ENCODE measurements at regions not wholly inside any gene's neighbourhood (a gene's known extent, or its start where the extent isn't known, plus 50 kb on each side); places are given as distances from the start of the nearest gene placed in this dataset.
"Not testable (repeated sequence)": the region's sequence is repeated elsewhere in the genome, so short reads cannot be mapped to it uniquely, and the experiment has no call there.

- Histone ChIP-seq H3K36me3 (ENCODE audit: insufficient read depth, low read depth, low read length) (no peaks in the 10 kb centered on the region), H3K27me3 (ENCODE audit: insufficient read depth, low read length) (no peaks in the 10 kb centered on the region), H3K4me3 (ENCODE audit: low read length) (no peak overlapping the region), H3K4me1 (ENCODE audit: insufficient read depth, low read length) (no peaks in the 10 kb centered on the region), H3K27ac (ENCODE audit: low read length) (no peak overlapping the region), H3K9me3 (ENCODE audit: insufficient read depth, low read depth, low read length) (no peaks in the 10 kb centered on the region), H3K9ac (ENCODE audit: low read depth, low read length) (no peak overlapping the region)
Observed at GRCh38 chrX:76919761-76920160, 492.3 kb downstream of the MAGEE1 start.

GRCh38 chrX:76920607-76921006, 493.1 kb downstream of the MAGEE1 start:
- Histone ChIP-seq H3K9ac (ENCODE audit: low read depth, low read length) (no peak overlapping the region), H3K27ac (ENCODE audit: low read length) (no peak overlapping the region), H3K9me3 (ENCODE audit: insufficient read depth, low read depth, low read length) (no peaks in the 10 kb centered on the region), H3K27me3 (ENCODE audit: insufficient read depth, low read length) (no peaks in the 10 kb centered on the region), H3K36me3 (ENCODE audit: insufficient read depth, low read depth, low read length) (no peaks in the 10 kb centered on the region), H3K4me1 (ENCODE audit: insufficient read depth, low read length) (no peaks in the 10 kb centered on the region), H3K4me3 (ENCODE audit: low read length) (no peak overlapping the region)

- H3K4me1 ChIP-seq (ENCODE audit: insufficient read depth, low read length), result no peaks in the 10 kb centered on the region
- no peaks in the 10 kb centered on the region for H3K36me3 ChIP-seq (ENCODE audit: insufficient read depth, low read depth, low read length)
- no peak overlapping the region for H3K9ac ChIP-seq (ENCODE audit: low read depth, low read length)
- H3K27ac ChIP-seq (ENCODE audit: low read length), result no peak overlapping the region
- no peaks in the 10 kb centered on the region for H3K9me3 ChIP-seq (ENCODE audit: insufficient read depth, low read depth, low read length)
- no peaks in the 10 kb centered on the region for H3K27me3 ChIP-seq (ENCODE audit: insufficient read depth, low read length)
- no peak overlapping the region for H3K4me3 ChIP-seq (ENCODE audit: low read length)
Observed at GRCh38 chrX:76921176-76921575, 493.7 kb downstream of the MAGEE1 start.

- Histone ChIP-seq H3K27me3 (ENCODE audit: insufficient read depth, low read length) (no peaks in the 10 kb centered on the region), H3K27ac (ENCODE audit: low read length) (no peak overlapping the region), H3K9ac (ENCODE audit: low read depth, low read length) (no peak overlapping the region), H3K4me1 (ENCODE audit: insufficient read depth, low read length) (no peaks in the 10 kb centered on the region), H3K4me3 (ENCODE audit: low read length) (no peak overlapping the region), H3K36me3 (ENCODE audit: insufficient read depth, low read depth, low read length) (no peaks in the 10 kb centered on the region), H3K9me3 (ENCODE audit: insufficient read depth, low read depth, low read length) (no peaks in the 10 kb centered on the region)
Observed at GRCh38 chrX:76922100-76922499, 494.6 kb downstream of the MAGEE1 start.

- not testable (repeated sequence) for H3K36me3 ChIP-seq (ENCODE audit: insufficient read depth, low read depth, low read length); H3K27me3 ChIP-seq (ENCODE audit: insufficient read depth, low read length); H3K9ac ChIP-seq (ENCODE audit: low read depth, low read length); H3K9me3 ChIP-seq (ENCODE audit: insufficient read depth, low read depth, low read length); H3K4me3 ChIP-seq (ENCODE audit: low read length); H3K27ac ChIP-seq (ENCODE audit: low read length); H3K4me1 ChIP-seq (ENCODE audit: insufficient read depth, low read length)
Observed at GRCh38 chrX:76924616-76925015, 497.1 kb downstream of the MAGEE1 start.

GRCh38 chrX:76931518-76931917, 504.0 kb downstream of the MAGEE1 start:
- Histone ChIP-seq H3K36me3 (ENCODE audit: insufficient read depth, low read depth, low read length) (no peaks in the 10 kb centered on the region), H3K27me3 (ENCODE audit: insufficient read depth, low read length) (no peaks in the 10 kb centered on the region), H3K9me3 (ENCODE audit: insufficient read depth, low read depth, low read length) (no peaks in the 10 kb centered on the region), H3K27ac (ENCODE audit: low read length) (no peak overlapping the region), H3K4me1 (ENCODE audit: insufficient read depth, low read length) (no peaks in the 10 kb centered on the region), H3K4me3 (ENCODE audit: low read length) (no peak overlapping the region), H3K9ac (ENCODE audit: low read depth, low read length) (no peak overlapping the region)

- no peak overlapping the region for H3K9ac ChIP-seq (ENCODE audit: low read depth, low read length)
- no peaks in the 10 kb centered on the region for H3K4me1 ChIP-seq (ENCODE audit: insufficient read depth, low read length)
- no peak overlapping the region for H3K27ac ChIP-seq (ENCODE audit: low read length)
- H3K27me3 ChIP-seq (ENCODE audit: insufficient read depth, low read length), result no peaks in the 10 kb centered on the region
- H3K9me3 ChIP-seq (ENCODE audit: insufficient read depth, low read depth, low read length), result no peaks in the 10 kb centered on the region
- no peaks in the 10 kb centered on the region for H3K36me3 ChIP-seq (ENCODE audit: insufficient read depth, low read depth, low read length)
- H3K4me3 ChIP-seq (ENCODE audit: low read length), result no peak overlapping the region
Observed at GRCh38 chrX:76957485-76957884, 489.7 kb upstream of the FGF16 start.

DNA sequence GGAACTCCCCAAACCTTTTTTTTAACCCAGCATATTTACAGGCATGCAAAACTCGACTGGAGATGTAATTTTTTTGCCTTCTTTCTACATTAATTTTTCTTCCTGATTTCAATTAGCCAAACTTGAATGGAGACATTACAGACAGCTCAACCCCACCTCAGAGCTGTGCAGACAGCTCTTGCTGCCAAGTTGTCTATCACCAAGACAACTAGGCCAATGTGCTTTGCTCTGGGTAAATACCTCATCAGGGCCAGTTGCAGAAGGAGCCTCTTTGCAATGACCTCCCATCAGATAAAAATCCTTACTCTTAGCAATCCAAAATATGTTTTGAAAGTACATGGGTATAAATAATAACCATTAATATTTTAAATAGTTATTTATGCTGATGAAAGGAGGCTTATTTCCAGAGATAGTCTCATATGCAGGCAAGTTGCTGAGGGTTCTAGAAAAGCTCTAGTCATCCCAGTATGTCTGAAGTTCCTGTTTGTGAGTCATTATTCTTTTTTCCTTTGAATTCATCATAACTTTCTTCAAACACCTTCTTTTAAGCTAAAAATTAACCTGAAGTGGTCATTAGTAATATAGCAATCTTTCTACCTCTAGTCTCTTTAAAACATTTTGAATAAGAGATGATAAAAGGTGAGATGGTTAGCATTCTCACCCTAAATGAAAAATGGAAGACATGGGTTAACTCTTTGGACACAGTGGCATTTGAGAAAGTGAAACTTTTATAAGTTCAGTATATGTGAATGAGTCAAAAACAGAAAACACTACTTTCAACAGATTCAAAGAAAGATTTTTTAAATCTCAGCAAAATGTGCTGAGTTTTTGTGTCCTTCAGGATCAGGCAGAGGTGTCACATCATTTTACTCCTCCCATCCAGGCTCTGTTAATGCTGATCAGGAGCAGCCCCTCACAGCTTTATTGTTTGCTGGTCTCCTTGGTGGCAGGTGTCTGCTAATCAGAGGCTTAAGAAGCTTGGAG, 475.5 kb upstream of the FGF16 start:
- H3K27me3 ChIP-seq (ENCODE audit: insufficient read depth, low read length), result no peaks in the 10 kb centered on the region
- no peak overlapping the region for H3K4me3 ChIP-seq (ENCODE audit: low read length)
- no peak overlapping the region for H3K27ac ChIP-seq (ENCODE audit: low read length)
- H3K9ac ChIP-seq (ENCODE audit: low read depth, low read length), result no peak overlapping the region
- H3K4me1 ChIP-seq (ENCODE audit: insufficient read depth, low read length), result no peaks in the 10 kb centered on the region
- H3K36me3 ChIP-seq (ENCODE audit: insufficient read depth, low read depth, low read length), result no peaks in the 10 kb centered on the region
- H3K9me3 ChIP-seq (ENCODE audit: insufficient read depth, low read depth, low read length), result no peaks in the 10 kb centered on the region

GRCh38 chrX:76977452-76977851, 469.7 kb upstream of the FGF16 start:
- Histone ChIP-seq H3K9ac (ENCODE audit: low read depth, low read length) (no peak overlapping the region), H3K27me3 (ENCODE audit: insufficient read depth, low read length) (no peaks in the 10 kb centered on the region), H3K36me3 (ENCODE audit: insufficient read depth, low read depth, low read length) (no peaks in the 10 kb centered on the region), H3K4me3 (ENCODE audit: low read length) (no peak overlapping the region), H3K27ac (ENCODE audit: low read length) (no peak overlapping the region), H3K4me1 (ENCODE audit: insufficient read depth, low read length) (no peaks in the 10 kb centered on the region), H3K9me3 (ENCODE audit: insufficient read depth, low read depth, low read length) (peaks cover 5% of the 10 kb centered on the region)

GRCh38 chrX:76987381-76987780, 459.8 kb upstream of the FGF16 start:
- Histone ChIP-seq H3K4me3 (ENCODE audit: low read length) (no peak overlapping the region), H3K9ac (ENCODE audit: low read depth, low read length) (no peak overlapping the region), H3K27me3 (ENCODE audit: insufficient read depth, low read length) (no peaks in the 10 kb centered on the region), H3K27ac (ENCODE audit: low read length) (no peak overlapping the region), H3K9me3 (ENCODE audit: insufficient read depth, low read depth, low read length) (peaks cover 4% of the 10 kb centered on the region; the same call in 1 of the 2 replicates), H3K4me1 (ENCODE audit: insufficient read depth, low read length) (no peaks in the 10 kb centered on the region), H3K36me3 (ENCODE audit: insufficient read depth, low read depth, low read length) (no peaks in the 10 kb centered on the region)

- Histone ChIP-seq H3K27me3 (ENCODE audit: insufficient read depth, low read length) (no peaks in the 10 kb centered on the region), H3K36me3 (ENCODE audit: insufficient read depth, low read depth, low read length) (no peaks in the 10 kb centered on the region), H3K9ac (ENCODE audit: low read depth, low read length) (no peak overlapping the region), H3K4me3 (ENCODE audit: low read length) (no peak overlapping the region), H3K9me3 (ENCODE audit: insufficient read depth, low read depth, low read length) (no peaks in the 10 kb centered on the region), H3K4me1 (ENCODE audit: insufficient read depth, low read length) (no peaks in the 10 kb centered on the region), H3K27ac (ENCODE audit: low read length) (no peak overlapping the region)
Observed at GRCh38 chrX:76996641-76997040, 450.5 kb upstream of the FGF16 start.

GRCh38 chrX:77003530-77003929, 443.7 kb upstream of the FGF16 start:
- H3K9me3 ChIP-seq (ENCODE audit: insufficient read depth, low read depth, low read length), result no peaks in the 10 kb centered on the region
- no peak overlapping the region for H3K9ac ChIP-seq (ENCODE audit: low read depth, low read length)
- no peaks in the 10 kb centered on the region for H3K27me3 ChIP-seq (ENCODE audit: insufficient read depth, low read length)

More at GRCh38 chrX:77003530-77003929, 443.7 kb upstream of the FGF16 start:
- Histone ChIP-seq H3K36me3 (ENCODE audit: insufficient read depth, low read depth, low read length) (no peaks in the 10 kb centered on the region), H3K4me1 (ENCODE audit: insufficient read depth, low read length) (no peaks in the 10 kb centered on the region), H3K27ac (ENCODE audit: low read length) (no peak overlapping the region), H3K4me3 (ENCODE audit: low read length) (no peak overlapping the region)
